HG02870 (cell line): ENCODE measurements at regions not wholly inside any gene's neighbourhood (a gene's known extent, or its start where the extent isn't known, plus 50 kb on each side); places are given as distances from the start of the nearest gene placed in this dataset.
"Not testable (repeated sequence)": the region's sequence is repeated elsewhere in the genome, so short reads cannot be mapped to it uniquely, and the experiment has no call there.

Experiments used
- ATAC-seq: cut with Tn5 transposase; IDR thresholded peaks from one replicate; pipeline ENCODE4 v1.9.1; 2021; ENCODE audit warnings: mild to moderate bottlenecking, moderate library complexity; ENCODE audit not compliant: unreplicated experiment

- ATAC-seq: no peak
These were observed 252.6 kb upstream of the HAND2 start for GRCh38 chr4:173782660-173783059.

DNA sequence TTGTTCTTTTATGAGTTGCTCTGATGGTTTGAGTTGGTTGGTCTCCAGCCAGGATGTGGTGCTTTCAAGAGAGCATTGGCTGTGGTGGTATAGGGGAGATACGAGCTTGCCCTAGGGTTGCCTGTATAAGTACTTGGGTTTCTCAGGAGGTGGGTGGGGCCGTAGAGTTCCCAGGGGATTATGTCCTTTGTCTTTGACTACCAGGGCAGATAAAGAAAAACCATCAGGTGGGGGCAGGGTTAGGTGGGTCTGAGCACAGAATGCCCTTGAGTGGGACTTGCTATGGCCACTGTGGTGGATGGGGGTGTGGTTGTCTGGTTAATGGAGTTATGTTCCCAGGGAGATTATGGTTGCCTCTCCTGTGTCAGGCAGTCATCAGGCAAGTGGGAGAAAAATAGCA lies 247.9 kb upstream of the HAND2 start:
- ATAC-seq: no peak

DNA sequence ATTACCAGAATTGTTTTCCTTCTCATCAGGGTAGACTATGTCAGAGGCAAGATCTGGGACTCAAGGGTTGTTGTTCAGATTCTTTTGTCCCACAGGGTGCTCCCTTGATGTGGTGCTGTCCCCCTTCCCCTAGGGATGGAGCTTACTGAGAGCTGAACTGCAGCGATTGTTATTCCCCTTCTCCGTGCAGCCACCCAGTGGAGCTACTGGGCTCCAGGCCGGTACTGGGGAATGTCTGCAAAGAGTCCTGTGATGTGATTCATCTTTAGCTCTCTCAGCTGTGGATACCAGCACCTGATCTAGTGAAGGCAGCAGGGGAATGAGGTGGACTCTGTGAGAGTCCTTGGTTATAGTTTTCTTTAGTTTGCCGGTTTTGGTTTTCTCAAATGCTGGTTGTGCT lies 247.4 kb upstream of the HAND2 start:
- ATAC-seq: no peak

DNA sequence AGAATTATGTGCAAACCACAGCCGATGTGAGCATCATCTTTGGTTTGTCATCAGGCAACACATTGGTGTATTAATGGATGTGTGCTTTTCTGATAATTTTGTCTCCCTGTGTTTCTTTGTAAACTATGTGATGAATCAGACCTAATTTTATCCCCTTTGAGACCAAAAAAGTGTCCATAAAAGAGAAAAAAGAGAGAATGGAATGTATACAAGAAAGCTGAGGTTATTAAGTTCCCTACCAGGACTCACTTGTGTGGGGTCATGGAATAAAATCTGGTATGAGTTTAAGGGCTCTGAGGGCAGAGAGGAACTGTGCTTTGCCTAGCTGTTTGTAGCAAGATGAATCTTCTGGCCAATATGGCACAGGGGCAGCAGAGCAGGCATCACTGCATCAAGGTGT lies 239.5 kb upstream of the HAND2 start:
- ATAC-seq: no peak

- ATAC-seq: no peak
These were observed 237.6 kb upstream of the HAND2 start for GRCh38 chr4:173767650-173768049.

GRCh38 chr4:173766171-173766600 lies 236.2 kb upstream of the HAND2 start:
- ATAC-seq: no peak

GRCh38 chr4:173765751-173766150 lies 235.7 kb upstream of the HAND2 start:
- no peak for ATAC-seq

DNA sequence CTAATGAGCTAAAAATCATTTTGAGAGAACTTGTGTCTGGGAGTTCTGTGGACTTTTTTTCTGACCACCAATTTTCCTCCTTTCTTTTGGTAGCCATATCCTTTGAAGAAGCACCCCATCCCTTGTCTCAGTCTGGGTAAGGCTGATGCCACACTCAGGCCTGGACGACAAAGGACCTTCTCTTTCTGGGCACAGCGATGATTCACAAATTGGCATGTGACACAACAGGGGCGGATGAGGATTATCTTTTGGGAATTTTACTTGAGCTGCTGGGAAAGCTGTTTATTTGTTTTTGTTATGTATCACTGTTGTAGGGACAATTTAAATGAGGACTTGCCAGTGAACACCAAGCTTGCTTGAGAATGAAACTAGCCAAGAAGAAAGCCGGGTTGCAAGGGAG lies 233.4 kb upstream of the HAND2 start:
- no peak for ATAC-seq

- no peak for ATAC-seq
These were observed 231.9 kb upstream of the HAND2 start for GRCh38 chr4:173761938-173762337.

GRCh38 chr4:173761236-173761635 lies 231.2 kb upstream of the HAND2 start:
- no peak for ATAC-seq

DNA sequence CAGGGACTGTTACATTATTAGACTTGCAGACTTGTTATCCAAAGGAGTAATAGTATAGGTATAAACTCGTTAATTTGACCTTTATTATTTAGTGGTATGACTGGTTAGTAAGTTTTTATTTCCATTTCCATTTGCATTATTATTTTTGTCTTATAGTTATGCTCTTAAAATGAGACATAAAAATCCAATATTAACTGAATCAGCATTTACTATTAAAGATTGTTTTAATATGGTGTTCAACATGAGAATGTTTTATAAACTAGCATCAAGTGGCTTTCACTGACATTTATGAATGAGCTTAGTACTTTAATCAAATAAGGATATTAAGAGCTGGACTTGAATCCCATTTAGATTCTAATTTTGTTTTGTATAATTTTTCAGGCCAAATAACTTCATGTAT lies 228.1 kb upstream of the HAND2 start:
- no peak for ATAC-seq

DNA sequence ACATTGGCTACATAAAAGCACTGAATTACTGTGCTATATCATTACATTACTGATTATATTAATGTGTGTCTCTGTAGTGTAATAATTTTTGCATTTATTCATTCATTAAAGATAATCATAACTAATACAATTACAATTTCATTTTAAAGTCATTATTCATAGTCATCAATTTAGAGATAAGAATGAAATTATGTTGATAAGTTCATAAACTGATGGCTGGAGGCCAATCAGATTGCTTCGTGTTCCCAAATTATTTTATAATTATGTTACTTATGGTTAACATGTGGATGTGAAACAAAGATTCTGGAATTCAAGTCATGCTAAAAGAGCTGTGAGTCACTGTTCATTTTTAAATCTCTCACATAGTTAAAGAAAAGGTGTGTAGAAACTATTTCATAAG lies 223.4 kb upstream of the HAND2 start:
- no peak for ATAC-seq

GRCh38 chr4:173752610-173753230 lies 222.7 kb upstream of the HAND2 start:
- no peak for ATAC-seq

DNA sequence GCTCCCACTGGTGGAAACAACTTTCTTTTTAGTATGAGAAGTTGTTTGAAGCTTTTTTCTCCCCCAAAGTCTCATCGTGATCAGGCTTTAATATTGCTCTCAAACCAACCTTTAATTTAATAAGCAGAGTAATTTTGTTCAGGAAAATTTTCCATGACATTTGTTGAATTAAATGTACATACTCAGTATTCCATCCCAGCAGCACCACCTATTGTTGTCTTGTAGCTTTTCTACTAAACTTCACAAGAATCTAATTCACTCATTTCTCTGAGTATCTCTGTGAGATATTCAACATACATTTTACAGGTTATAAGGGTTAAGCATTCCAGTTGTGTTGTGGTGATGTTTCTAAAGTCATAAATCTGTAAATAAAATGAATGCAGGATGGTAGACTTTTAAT lies 218.3 kb upstream of the HAND2 start:
- no peak for ATAC-seq

DNA sequence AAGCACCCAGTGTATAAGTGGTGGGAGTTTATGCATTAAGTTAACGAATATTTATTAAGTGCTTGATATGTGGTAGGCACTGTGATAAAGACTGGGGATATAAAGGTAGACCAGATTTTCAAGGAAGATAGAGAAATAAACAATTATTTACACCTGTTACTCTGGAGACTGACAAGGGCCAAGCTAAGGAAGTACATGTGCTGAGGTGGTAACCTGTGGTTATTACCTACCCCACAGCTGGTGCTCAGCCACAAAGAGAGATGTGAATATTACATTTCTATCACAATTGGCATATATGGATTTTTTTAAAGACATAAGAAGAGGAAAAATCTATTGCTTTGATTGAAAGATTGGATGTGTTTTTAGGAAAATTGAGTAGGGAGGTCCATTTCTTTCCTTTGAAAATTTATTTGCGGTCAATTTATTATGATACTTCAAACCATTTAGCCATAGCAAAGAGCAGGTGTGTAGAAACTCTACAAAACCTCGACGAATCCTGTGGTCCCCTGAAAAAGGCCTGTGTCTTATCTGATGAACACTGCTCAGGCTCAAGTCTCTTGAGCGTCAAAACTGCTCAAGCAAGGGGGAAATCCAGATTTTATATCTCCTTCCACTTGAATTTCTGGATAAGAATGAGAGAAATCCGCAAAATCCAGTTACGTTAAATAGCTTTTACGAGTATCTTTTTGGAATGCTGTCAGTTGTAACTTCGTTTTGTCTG lies 217.7 kb upstream of the HAND2 start:
- ATAC-seq: no peak

GRCh38 chr4:173746424-173746823 lies 216.4 kb upstream of the HAND2 start:
- no peak for ATAC-seq

DNA sequence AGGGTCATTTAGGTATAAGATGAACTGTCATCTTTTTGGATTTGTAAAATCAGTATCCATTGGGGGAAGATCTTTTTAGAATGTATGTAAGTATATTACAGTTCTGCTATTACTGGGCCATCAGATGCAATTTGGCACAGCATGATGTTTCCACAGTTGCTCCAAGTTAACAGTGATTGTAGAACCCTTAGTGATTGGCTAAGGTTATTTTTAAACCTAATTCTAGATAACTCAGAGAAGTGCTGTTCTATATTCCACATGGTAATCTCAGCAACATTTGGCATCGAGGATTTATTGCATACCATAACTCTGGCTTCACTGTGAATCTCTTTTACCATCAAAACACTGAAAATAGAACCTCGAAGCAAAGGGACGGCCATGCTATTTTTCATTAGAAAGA lies 215.7 kb upstream of the HAND2 start:
- no peak for ATAC-seq

GRCh38 chr4:173736840-173737239 lies 206.8 kb upstream of the HAND2 start:
- no peak for ATAC-seq

DNA sequence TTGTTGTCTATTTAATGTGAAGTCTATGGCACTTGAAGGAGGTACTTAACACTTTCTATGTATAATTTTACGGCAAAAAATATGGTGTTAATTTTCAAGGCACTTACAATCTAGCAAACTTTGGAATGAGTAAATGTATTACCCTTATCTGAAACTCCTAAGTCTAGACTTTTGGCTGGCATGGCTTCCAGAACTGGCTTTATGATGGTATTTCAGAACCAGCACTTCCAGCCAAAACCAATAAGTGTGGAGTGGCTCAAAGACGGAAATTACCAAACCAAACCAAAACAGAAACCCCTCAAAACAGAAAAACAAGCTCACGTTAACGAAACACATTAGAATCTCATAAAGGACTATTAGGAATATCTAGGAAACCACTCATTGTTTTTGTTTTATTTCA lies 205.6 kb upstream of the HAND2 start:
- no peak for ATAC-seq

- ATAC-seq: no peak
These were observed 205.0 kb upstream of the HAND2 start for GRCh38 chr4:173735049-173735448.

DNA sequence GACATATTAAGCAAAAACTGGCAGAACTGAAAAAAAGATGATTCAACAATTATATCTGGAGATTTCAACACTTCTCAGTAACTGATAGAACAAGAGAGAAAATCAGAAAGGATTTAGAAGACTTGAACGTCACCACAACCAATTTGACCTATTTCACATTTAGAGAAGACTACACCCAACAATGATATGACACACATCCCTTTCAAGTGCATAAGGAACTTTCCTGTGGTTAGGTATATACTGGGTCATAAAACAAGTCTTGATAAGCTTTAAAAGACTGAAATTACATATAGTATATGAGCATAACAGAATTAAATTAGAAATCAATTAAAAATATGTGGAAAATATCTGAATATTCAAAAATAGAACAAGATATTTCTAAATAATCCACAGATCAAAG lies 201.2 kb upstream of the HAND2 start:
- no peak for ATAC-seq

DNA sequence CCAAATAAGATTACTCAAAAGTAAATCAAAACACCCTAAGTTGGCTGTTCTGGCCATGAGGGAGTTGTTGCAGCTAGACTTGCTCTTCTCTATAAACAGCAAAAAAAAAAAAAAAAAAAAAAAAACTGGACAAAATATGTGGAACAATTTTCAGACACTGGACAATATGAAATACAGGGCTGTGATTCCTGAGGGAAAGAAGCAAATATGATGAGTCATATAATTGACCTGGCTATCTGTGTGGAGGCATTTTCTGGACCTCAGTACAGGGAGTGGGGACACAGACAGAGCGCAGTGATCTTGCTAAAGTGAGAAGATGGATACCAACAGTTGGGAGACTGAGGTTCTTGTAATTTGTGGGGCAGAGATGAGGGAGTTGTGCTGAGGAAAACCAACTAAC lies 192.0 kb upstream of the HAND2 start:
- no peak for ATAC-seq

DNA sequence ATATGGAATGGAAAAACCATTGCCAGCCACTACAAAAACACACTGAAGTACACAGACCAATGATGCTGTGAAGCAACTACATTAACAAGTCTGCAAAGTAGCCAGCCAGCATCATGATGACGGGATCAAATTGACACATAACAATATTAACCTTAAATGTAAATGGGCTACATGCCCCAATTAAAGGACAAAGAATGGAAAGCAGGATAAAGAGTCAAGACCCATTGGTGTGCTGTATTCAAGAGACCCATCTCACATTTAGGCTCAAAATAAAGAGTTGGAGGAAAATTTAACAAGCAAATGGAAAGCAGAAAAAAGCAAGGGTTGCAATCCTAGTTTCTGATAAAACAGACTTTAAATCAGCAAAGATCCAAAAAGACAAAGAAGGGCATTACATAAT lies 188.5 kb upstream of the HAND2 start:
- not testable (repeated sequence) for ATAC-seq
